Gastrocnemius medialis (tissue), 4 donors: ENCODE measurements at regions not wholly inside any gene's neighbourhood (a gene's known extent, or its start where the extent isn't known, plus 50 kb on each side); places are given as distances from the start of the nearest gene placed in this dataset.

Source experiments
- CTCF ChIP-seq, 5 experiments: fragments of 450-650 bp in 3 of 5; fragments of 200-600 bp in 2 of 5; sonication (generic) in 2 of 5; IDR thresholded peaks in 4 of 5; conservative IDR thresholded peaks in 1 of 5; 1 replicate in 4 of 5; 2 replicates in 1 of 5; pipeline ENCODE4 v1.5.1; 2016 to 2019; ENCODE audit warnings: antibody characterized with exemption in 5 of 5, mild to moderate bottlenecking in 3 of 5, moderate library complexity in 3 of 5
- POLR2A ChIP-seq, 2 donors: fragments of 450-650 bp; IDR thresholded peaks; one replicate each; pipeline ENCODE4 v1.6.1; 2017; ENCODE audit warnings: antibody characterized with exemption in 2 of 2, mild to moderate bottlenecking in 2 of 2, moderate library complexity in 2 of 2

- no peak for TF ChIP-seq CTCF (IDR thresholded peaks at IDR 0.05 in 4 of 5, conservative IDR thresholded peaks at IDR 0.05 in 1 of 5)
- TF ChIP-seq POLR2A (IDR thresholded peaks at IDR 0.05) = no peak
These were observed 281.0 kb upstream of the ZNF462 start for GRCh38 chr9:106581973-106582372.
